ENCODE measurements at regions not wholly inside any gene's neighbourhood (a gene's known extent, or its start where the extent isn't known, plus 50 kb on each side); places are given as distances from the start of the nearest gene placed in this dataset.

GRCh38 chr6:21961226-21961625 lies 335.6 kb downstream of the PRL start:
- no peaks in the 10 kb centered on the region for H3F3A ChIP-seq (replicated peaks; ENCODE audit: insufficient read depth)
- H3K27me3 ChIP-seq (ENCODE audit: insufficient read depth) = no peaks in the 10 kb centered on the region
- 0 out of 2 replicates have a peak, but pooled peaks cover 4% of the 10 kb centered on the region for H3K79me2 ChIP-seq (ENCODE audit: insufficient read depth)
- H3K4me1 ChIP-seq (ENCODE audit: control insufficient read depth in 1 of 2, insufficient read depth in 2 of 2, low read depth in 1 of 2, low read length in 1 of 2) = peaks cover 3% of the 10 kb centered on the region in 2 experiments; a peak in 2 of 4 replicates
- no peak overlapping the region for H2AFZ ChIP-seq (ENCODE audit: low read depth)
- H3K4me3 ChIP-seq (ENCODE audit: low read depth in 2 of 2, low read length in 1 of 2) = no peak overlapping the region
- TF ChIP-seq NRF1 (IDR thresholded peaks at IDR 0.05; ENCODE audit: low read depth, low read length) = no peak
- no peak for TF ChIP-seq EP300 (IDR thresholded peaks at IDR 0.05; ENCODE audit: borderline replicate concordance in 1 of 2, low read depth in 1 of 2, low read length in 1 of 2)
- no peak for TF ChIP-seq GABPA (IDR thresholded peaks at IDR 0.05; ENCODE audit: low read depth)
- no peak for TF ChIP-seq ZBTB33 (IDR thresholded peaks at IDR 0.05; ENCODE audit: borderline replicate concordance, low read depth)
- TF ChIP-seq ELF1 (IDR thresholded peaks at IDR 0.05) = no peak
- TF ChIP-seq NFIC (IDR thresholded peaks at IDR 0.05; ENCODE audit: borderline replicate concordance) = no peak
- no peak for TF ChIP-seq GATA2 (CRISPR knock-in tag; IDR thresholded peaks at IDR 0.05)
- H4K20me1 ChIP-seq (ENCODE audit: insufficient read depth) = no peaks in the 10 kb centered on the region
- no peaks in the 10 kb centered on the region for H3K36me3 ChIP-seq (replicated peaks in 1 of 2; ENCODE audit: control insufficient read depth in 1 of 2, insufficient read depth in 2 of 2, low read length in 1 of 2)
- no peak for DNase-seq
- no peak overlapping the region for H3K4me2 ChIP-seq
- POLR2A ChIA-PET = no interaction called here
- H3K9me2 ChIP-seq = no peaks in the 10 kb centered on the region
- no peaks in the 10 kb centered on the region for H3K9me3 ChIP-seq
- WGBS (ENCODE audit: low lambda C conversion rate) = 90% methylated on average over 4 of the region's 4 CpGs
- H3K27ac ChIP-seq (ENCODE audit: low read depth in 2 of 2, low read length in 1 of 2) = no peak overlapping the region
- no peak overlapping the region for H3K9ac ChIP-seq
- CTCF ChIA-PET = interaction anchor here (1.0 kb wide), 1 partner anchor 10 kb away, joined by 3 read pairs; no protein-coding TSS in a partner anchor

- no peak for DNase-seq
- TF ChIP-seq SIN3A (IDR thresholded peaks at IDR 0.05; ENCODE audit: borderline replicate concordance, low read depth, low read length) (no peak), USF1 (IDR thresholded peaks at IDR 0.05; ENCODE audit: borderline replicate concordance, low read depth) (no peak), IRF3 (IDR thresholded peaks at IDR 0.05; ENCODE audit: low read depth, low read length) (no peak), FOXJ3 (CRISPR knock-in tag; IDR thresholded peaks at IDR 0.05) (no peak), GATA2 (CRISPR knock-in tag; IDR thresholded peaks at IDR 0.05) (no peak), MXI1 (IDR thresholded peaks at IDR 0.05; ENCODE audit: low read depth, low read length) (no peak), REST (IDR thresholded peaks at IDR 0.05; ENCODE audit: low read depth, low read length) (no peak), FOXM1 (IDR thresholded peaks at IDR 0.05; ENCODE audit: low read depth) (no peak), JUND (IDR thresholded peaks at IDR 0.05) (no peak), NRF1 (IDR thresholded peaks at IDR 0.05; ENCODE audit: low read depth, low read length) (no peak), TCF12 (IDR thresholded peaks at IDR 0.05) (no peak), GABPA (IDR thresholded peaks at IDR 0.05; ENCODE audit: low read depth) (no peak), ZBTB33 (IDR thresholded peaks at IDR 0.05; ENCODE audit: borderline replicate concordance, low read depth) (no peak), EZH2phosphoT487 (IDR thresholded peaks at IDR 0.05; ENCODE audit: borderline replicate concordance, low read depth) (no peak), NFIC (IDR thresholded peaks at IDR 0.05; ENCODE audit: borderline replicate concordance) (no peak)
- H3K27me3 ChIP-seq (ENCODE audit: insufficient read depth) = no peaks in the 10 kb centered on the region
- 84% methylated on average over 3 of the region's 3 CpGs for WGBS (ENCODE audit: low lambda C conversion rate)
- H3K9me3 ChIP-seq = no peaks in the 10 kb centered on the region
- H4K20me1 ChIP-seq (ENCODE audit: insufficient read depth) = no peaks in the 10 kb centered on the region
- CTCF ChIA-PET = no interaction called here
- H3K79me2 ChIP-seq (ENCODE audit: insufficient read depth) = 0 out of 2 replicates have a peak, but pooled peaks cover 4% of the 10 kb centered on the region
- no peak overlapping the region for H3K4me2 ChIP-seq
- no peak overlapping the region for H3K27ac ChIP-seq (ENCODE audit: low read depth in 2 of 2, low read length in 1 of 2)
- no peaks in the 10 kb centered on the region for H3K36me3 ChIP-seq (replicated peaks in 1 of 2; ENCODE audit: control insufficient read depth in 1 of 2, insufficient read depth in 2 of 2, low read length in 1 of 2)
- H3K4me1 ChIP-seq (ENCODE audit: control insufficient read depth in 1 of 2, insufficient read depth in 2 of 2, low read depth in 1 of 2, low read length in 1 of 2) = peaks cover 2 to 3% of the 10 kb centered on the region in 2 experiments; a peak in 3 of 4 replicates
- H3K9me2 ChIP-seq = no peaks in the 10 kb centered on the region
- POLR2A ChIA-PET = no interaction called here
- H3F3A ChIP-seq (replicated peaks; ENCODE audit: insufficient read depth) = no peaks in the 10 kb centered on the region
- no peak overlapping the region for H3K4me3 ChIP-seq (ENCODE audit: low read depth in 2 of 2, low read length in 1 of 2)
- no peak overlapping the region for H3K9ac ChIP-seq
- no peak overlapping the region for H2AFZ ChIP-seq (ENCODE audit: low read depth)
Measured at GRCh38 chr6:21965016-21965415, 331.8 kb downstream of the PRL start.
